GM21367 (cell line): ENCODE measurements at regions not wholly inside any gene's neighbourhood (a gene's known extent, or its start where the extent isn't known, plus 50 kb on each side); places are given as distances from the start of the nearest gene placed in this dataset.
"Not testable (repeated sequence)": the region's sequence is repeated elsewhere in the genome, so short reads cannot be mapped to it uniquely, and the experiment has no call there.

ENCODE experiments used
- ATAC-seq: cut with Tn5 transposase; IDR thresholded peaks from one replicate; pipeline ENCODE4 v1.9.1; 2021; ENCODE audit not compliant: unreplicated experiment

- no peak for ATAC-seq
Observed at GRCh38 chr3:106116733-106117489, 248.1 kb upstream of the CBLB start.

DNA sequence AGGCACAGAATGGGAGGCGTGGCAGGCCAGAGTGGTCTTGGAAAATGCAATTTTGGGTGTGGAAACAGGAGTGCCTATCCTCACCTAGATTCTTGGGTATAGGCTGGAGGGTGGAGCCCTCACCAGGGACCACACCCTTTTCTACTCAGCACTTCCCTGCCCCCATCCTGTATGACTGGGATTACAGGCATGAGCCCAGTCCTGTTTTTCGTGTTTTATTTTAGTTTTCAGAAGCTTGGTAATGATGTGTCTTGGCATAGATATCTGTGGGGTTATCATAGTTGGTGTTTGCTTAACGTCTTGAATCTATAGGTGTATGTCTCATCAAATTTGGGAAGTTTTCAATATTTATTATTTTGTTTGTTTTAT lies 248.7 kb upstream of the CBLB start:
- no peak for ATAC-seq

GRCh38 chr3:106119614-106120082 lies 250.8 kb upstream of the CBLB start:
- no peak for ATAC-seq

- ATAC-seq, result no peak
Observed at GRCh38 chr3:106120356-106120755, 251.5 kb upstream of the CBLB start.

DNA sequence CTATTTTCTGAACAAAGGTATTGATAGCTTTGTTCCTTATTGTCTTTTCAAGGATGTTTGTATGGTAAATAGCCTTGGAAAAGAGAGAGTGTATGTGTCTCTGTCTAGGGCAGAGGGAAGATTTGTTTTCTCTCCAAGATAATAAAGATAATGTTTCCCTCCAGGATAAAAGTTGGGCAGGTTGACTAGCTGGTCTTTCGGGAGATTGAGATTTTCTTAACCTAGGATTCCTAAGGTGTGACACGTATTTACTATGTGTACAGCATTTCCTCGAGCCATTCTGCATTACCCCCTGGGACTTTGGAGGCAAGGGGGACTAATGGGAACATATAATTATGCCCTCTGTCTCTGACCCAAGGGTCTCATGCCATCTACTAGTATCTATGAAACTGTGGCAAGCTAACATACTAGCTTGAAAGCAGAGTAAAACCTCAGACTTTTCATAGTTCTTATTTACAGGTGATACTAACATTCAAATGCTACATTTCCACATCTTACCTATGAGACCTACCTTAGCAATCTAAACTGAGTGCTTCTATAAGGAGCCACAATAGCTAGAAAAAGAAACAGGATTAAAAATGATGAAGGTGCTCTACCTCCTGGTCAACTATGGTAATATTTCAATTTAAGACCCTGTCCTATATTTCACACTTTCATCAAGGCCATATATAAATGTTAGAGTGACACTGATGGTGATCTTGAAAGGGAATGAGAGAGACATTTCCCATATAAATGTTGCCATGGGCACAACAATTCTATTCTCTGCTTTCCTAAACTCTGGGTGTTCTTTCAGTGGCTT lies 252.9 kb upstream of the CBLB start:
- ATAC-seq, result no peak

DNA sequence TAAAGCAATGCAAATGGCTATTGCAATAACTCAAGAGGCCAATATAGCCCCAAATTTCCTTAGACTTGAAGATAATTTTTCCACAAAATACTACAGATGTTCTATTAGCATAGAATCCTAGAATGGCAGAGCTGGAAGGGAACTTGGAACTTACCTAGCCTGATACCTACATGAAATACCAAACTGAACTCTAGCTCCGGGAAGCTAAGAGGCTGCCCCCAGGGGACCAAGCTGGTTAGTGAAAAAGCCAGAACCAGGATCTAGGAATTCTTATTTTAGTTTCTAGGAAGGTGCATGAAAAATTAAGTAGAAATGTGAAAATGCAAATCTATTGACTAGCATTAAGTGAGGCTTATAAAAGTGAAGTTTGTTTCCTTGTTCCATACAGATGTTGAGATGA lies 256.0 kb upstream of the CBLB start:
- ATAC-seq, result no peak

DNA sequence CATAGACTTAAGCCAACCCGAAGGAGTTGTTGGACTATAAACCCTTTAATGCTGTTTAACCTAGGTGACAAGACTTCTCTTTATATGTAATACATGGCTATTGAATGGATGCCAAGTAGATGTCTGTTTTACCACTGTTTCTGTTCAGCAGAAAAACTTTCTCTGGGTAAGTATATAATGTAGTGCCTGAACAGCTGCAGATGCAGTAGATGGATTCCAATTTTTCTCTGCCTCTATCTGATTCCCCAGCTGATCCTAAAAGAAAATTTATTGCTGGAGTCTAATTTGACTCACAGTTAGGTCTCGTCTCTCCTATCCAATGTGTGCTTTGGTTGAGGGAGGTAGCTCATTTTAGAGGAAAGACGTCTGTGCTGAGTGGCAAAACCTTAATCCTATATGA lies 256.5 kb upstream of the CBLB start:
- no peak for ATAC-seq

DNA sequence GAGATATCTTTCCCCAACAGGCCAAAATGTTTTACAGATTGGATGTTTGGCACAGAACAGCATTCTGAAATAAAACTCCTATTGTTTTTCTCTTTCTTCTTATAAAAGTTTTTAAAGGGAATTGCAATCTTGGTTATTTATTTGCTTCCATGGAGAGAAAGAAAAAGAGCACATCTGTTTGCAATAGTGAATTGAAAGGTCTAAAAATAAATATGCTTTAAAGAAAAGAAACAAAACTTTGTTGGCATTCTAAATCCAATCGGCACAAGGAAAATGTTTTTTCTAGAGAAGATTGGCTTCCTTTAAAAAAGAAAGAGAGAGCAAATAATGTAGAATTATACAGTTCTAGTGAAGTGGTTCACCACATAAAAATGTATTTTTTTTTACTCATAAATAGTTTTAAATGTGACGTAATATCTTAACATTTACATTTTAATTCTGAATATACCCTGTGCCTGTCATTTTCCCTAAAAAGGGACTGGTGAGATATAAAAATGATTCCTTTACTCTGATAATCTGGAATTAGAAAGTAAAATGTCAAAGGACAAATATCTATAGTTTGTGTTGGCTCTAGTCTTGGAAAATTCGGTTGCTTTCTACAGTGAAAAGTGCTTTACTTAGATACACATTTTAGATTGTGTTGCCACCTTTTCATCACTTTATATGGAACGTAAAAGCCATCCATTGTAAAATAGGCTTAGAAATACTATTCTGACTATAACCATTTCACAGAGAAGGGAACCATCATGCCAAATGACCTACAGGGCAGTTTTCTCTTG lies 257.4 kb upstream of the CBLB start:
- ATAC-seq, result no peak

GRCh38 chr3:106126846-106127235 lies 258.0 kb upstream of the CBLB start:
- no peak for ATAC-seq

DNA sequence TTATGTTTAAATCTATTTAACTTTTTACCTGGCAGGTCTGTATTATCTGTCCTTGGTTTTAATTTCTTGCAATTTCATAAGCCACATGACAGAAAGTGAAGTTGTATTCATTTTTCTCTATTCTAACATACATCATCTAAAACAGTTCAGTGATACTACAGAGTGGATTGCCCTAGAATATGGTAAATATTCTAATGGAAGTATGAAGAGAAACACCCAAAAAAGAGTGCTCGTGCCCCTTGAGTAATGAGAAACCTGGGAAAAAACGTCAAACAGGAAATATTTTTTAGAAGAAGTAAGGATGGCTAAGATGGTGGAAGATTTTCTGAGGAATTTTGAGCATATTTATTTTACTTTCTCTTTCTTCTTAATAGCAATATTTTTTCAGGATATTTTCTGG lies 261.1 kb upstream of the CBLB start:
- no peak for ATAC-seq

GRCh38 chr3:106130384-106131198 lies 261.8 kb upstream of the CBLB start:
- ATAC-seq, result no peak

DNA sequence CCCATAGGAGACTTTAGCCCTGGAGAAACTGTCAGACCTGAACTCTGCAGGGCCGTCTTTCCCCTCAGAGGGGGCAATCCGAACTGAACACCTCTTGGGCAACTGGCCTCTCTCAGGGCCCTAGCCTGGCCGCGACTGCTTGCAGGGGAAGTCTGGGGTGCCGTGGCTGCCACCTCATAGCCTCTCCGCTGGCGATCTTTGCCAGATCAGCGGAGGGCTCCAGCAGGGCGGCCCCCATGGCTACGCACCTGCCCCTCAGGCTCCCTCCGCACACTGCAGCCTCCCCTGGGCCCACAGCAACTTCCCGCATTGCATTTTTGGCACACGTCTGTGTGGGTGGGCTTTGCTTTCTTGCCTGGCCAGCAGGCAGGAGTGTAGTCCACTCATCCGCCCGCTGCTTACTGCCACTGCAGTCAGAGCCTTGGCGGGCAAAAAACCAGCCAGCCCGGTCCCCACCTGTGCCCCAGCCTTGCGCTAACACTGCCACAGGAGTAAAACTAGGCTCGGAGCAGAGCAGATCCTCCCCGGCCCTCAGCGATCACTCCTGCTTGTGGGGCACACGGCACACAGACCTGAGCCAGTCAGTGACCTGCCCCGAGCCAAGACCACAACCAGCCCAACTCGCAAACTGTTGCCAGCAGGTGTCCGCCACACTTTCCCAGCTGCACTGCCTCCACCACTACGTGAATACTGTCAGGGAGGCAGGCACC lies 266.8 kb upstream of the CBLB start:
- no peak for ATAC-seq

DNA sequence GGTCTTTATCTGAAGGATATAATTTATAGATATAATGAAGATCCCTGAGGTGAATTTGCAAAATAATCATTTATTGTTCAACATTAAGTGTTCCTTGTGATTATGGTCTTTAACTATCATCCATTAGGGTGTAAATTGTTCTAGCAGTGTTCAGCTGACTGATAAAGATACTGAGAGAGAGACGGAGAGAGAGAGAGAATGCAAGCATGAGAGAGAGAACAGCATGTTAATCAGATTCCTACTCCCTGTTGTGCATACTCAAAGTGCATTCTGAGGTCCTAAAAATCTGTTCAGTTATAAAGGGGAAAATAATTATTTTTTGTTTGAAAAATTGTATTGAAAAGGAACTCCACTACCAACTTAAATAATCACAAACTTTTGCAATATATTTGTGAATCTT lies 271.0 kb upstream of the CBLB start:
- no peak for ATAC-seq

- no peak for ATAC-seq
Observed at GRCh38 chr3:106140431-106140830, 271.6 kb upstream of the CBLB start.

DNA sequence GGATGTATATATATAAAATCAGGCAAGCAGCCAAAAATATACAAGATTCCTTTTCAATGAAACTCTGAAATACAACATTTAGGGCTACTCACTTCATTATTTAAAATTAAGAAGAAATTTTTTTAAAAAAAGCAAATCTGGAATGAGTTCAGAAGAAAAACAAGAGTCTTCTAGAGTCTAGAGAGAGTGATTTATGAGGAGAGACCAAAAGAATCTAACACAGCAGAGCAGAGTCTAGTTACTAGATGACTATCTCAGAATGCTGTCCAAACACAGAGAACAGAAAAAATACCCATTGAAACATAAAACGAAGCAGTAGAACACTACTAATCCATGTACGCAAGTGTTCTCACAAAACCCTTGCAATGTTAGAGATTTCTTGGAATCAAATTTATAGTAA lies 275.2 kb upstream of the CBLB start:
- ATAC-seq, result no peak

DNA sequence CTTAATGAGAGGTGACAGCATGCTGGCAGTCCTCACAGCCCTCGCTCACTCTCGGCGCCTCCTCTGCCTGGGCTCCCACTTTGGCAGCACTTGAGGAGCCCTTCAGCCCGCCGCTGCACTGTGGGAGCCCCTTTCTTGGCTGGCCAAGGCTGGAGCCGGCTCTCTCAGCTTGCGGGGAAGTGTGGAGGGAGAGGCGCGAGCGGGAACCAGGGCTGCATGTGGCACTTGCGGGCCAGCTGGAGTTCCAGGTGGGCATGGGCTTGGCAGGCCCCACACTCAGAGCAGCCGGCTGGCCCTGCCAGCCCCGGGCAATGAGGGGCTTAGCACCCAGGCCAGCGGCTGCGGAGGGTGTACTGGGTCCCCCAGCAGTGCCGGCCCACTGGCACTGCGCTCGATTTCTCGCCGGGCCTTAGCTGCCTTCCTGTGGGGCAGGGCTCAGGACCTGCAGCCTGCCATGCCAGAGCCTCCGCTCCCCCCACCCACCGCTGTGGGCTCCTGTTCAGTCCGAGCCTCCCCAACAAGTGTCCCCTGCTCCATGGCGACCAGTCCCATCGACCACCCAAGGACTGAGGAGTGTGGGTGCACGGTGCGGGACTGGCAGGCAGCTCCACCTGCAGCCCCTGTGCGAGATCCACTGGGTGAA lies 279.7 kb upstream of the CBLB start:
- not testable (repeated sequence) for ATAC-seq

DNA sequence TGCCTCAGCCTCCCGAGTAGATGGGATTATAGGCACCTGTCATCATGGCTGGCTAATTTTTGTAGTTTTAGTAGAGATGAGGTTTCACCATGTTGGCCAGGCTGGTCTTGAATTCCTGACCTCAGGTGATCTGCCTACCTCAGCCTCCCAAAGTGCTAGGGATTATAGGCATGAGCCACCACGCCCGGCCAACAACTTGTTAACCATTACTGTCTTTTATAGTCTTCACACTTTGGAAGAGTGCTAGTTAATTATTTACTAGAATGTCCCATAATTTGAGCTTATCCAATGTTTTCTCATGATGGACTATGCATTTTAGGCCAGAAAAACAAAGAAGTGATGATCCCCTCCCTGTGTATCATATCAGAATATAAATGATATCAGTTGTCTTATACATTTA lies 288.6 kb upstream of the CBLB start:
- no peak for ATAC-seq

- ATAC-seq, result no peak
Observed at GRCh38 chr3:106160396-106160795, 291.6 kb upstream of the CBLB start.

DNA sequence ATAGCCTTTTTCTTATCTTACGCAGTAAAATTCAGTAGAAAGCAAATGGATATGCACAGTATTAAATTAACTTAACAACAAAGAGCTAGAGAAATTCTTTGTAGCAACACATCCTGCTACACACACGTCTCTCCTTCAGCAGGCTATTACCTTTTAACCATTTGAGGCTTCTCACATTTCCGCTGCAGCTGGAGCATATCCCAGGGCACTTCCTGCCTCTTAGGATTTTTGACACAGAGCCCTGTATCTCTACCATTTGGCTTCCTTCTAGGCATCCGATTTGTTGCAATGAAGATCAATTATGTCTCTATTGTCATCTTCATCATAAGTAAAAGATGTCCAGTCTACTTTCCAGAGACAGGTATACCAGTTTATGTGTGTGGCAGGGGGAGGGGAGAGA lies 292.4 kb upstream of the CBLB start:
- no peak for ATAC-seq

- no peak for ATAC-seq
Observed at GRCh38 chr3:106167728-106168127, 298.9 kb upstream of the CBLB start.
